SK-N-MC (cell line): ENCODE measurements at regions not wholly inside any gene's neighbourhood (a gene's known extent, or its start where the extent isn't known, plus 50 kb on each side); places are given as distances from the start of the nearest gene placed in this dataset.

Source experiments
- EZH2 ChIP-seq: fragments of 200-600 bp; sonication (generic); IDR thresholded peaks from one replicate; pipeline ENCODE4 v1.6.1; 2017; ENCODE audit warnings: antibody characterized with exemption
- POLR2AphosphoS5 ChIP-seq: IDR thresholded peaks from 2 replicates; pipeline ENCODE4 v1.6.1; 2012; ENCODE audit warnings: mild to moderate bottlenecking, low read depth, low read length, borderline replicate concordance

- TF ChIP-seq EZH2, result no peak
- TF ChIP-seq POLR2AphosphoS5, result no peak
Measured at GRCh38 chr2:64799592-64800252, 146.0 kb upstream of the SERTAD2 start.
